NCI-H1417 treated with DMSO at 0.1 percent for 48 hours (cell line): ENCODE measurements at regions not wholly inside any gene's neighbourhood (a gene's known extent, or its start where the extent isn't known, plus 50 kb on each side); places are given as distances from the start of the nearest gene placed in this dataset.

Experiments used
- DNase-seq: peaks from one replicate; lab custom pipeline; 2025; lab: John Stamatoyannopoulos, UW

DNA sequence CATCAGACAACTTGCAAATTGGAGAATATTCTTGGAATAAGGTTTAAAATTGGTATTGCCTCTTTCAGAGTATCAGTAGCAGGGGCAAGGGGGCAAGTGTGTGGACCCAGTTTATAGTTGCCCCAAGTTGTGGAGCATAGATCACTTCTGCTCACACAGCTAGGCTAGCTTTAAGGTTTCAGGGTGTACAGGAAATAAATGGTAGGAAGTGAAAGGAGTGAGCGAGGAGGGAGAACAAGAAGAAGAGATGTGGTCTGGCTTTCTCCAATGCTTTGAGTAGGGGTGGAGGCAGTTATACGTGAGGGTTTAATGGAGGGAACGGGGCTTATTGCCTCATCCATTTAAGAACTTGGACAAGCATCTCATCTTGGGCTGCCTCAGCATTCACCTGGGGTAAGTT lies 290.0 kb upstream of the CFAP20DC start:
- no peak for DNase-seq

DNA sequence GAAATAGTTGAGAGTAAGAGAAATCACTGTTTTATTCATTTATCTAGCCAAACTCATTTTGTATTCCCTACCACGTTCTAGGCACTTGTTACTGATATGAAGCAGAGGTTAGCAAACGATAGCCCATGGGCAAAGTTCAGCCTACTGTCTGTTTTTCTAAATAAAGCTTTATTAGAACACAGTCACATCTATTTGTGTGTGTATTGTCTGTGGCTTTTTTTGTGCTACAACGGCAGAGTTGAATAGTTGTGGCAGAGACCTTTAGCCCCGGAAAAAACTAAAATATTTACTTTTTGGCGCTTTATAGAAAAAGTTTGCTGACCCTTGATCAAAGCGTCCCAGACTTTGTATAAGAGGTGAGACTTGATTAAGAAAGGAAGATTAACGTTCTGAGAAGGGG lies 289.1 kb upstream of the CFAP20DC start:
- no peak for DNase-seq

DNA sequence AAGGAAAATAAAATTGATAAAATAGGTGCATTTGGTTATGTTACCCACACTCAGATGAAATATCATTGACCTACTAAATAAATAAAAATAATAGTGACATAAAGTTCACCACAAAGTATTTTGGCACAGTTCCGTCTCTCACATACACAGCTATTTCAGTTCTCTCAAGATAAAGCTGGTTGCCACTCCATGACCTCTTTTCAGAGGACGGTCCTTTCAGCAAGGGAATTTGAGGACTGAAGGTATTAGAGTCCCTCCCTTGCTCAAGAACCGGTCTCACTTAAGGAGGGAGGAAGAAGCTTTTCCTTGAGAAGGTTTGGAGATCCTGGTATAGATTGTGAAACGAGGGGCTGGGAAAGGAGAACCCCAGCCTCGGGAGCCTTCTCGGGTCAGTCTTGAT lies 285.5 kb upstream of the CFAP20DC start:
- DNase-seq: no peak

DNA sequence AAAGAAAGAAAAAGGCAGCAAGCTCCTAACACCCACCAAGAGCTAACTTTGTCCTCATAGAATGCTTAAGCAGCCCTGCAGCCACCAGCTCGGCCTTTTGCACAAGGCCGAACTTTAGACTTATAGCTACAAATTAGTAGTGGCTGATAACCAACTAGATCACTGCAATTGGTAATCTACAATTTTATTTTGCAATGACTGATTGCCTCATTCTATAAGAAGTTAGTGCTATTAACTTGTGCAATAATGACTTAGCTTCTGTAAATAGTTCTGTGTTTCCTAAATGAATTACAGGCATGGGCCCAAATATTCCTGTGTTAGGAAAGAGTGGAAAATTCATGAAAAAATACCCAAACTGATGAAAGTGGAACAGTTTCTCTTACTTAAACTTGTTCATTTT lies 284.8 kb upstream of the CFAP20DC start:
- DNase-seq: no peak

DNA sequence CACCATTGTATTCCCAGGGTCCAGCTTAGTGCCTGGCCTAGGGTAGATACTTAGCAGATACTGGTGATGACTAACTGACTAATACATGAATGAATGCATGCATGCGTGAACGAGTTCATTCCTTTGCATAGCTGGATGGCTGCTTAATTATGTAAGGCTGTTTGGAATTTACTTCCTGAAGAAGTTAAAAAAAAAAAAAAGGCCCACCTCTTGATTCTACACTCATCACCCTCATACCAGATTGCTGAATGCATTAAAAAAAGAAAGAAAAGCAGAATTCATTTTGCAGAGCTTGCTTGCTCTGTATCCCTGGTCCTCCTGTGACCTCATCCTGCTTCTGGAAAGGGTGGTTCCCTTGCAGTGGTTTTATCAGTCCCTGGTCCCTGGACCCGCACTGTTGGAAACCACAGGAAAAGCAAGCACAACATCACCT lies 277.6 kb upstream of the CFAP20DC start:
- DNase-seq: no peak

DNA sequence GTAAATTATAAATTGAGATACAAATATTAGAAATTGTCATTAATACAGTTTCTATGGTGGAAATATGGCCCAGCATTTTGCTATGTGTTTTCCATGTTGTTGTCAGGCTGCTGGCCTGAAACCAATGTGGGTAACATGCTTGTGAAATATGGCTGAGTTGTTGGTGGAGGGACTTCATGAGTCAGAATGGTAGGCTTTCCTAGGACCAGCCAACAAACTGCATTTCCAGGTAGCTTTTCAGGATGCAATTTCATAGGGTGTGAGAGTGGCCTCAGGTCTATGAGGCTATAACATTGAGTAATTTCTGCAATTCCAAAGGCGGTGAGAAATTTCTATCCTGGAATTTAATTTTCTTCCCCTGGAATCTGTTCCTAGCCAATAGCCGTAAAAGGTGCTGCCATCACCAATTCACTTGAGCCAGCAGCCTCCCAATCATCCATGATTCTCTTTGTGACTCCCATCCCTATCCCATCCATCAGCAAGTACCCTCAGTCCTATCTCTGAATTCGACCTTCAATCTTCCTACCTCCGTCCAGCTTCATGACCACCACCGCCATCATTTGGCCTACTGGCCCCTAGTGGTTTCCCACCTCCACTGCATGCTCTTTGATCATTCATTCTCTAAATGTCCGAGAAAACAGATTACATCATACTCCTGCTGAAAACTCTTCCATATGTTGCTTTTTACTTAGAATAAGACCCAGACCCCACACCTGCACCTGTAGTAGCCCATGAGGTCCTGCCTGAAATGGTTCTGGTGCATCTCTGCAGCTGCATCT lies 276.6 kb upstream of the CFAP20DC start:
- no peak for DNase-seq

DNA sequence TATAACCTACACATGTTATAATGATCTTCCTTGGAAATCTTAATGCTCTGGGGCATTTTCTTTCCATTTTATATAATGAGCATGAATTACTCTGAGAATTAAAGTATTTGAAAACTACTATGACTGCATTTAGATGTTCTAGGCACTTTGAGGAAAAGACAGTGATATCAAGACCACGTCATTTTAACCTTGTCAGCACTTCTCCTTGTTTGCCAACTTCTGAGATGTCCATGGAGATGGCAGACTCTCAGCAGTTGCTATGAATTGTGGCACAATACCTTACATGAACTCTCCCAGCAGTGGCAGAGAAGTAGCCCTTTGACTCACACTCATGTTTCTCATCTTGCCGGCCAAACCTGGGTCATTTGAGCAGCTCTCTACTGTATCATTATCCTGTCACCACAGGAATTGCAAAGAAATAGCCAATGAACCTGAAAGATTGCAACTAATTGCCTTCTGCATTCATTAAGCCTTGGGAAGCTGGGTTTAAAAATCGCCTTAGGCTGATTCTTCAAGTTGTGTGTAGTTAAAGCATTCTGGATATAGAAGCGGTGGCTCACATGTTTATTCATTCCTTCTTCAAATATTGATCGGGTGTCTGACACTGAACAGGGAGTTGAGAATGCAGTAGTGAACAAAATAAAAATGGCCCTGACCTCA lies 272.2 kb upstream of the CFAP20DC start:
- no peak for DNase-seq

DNA sequence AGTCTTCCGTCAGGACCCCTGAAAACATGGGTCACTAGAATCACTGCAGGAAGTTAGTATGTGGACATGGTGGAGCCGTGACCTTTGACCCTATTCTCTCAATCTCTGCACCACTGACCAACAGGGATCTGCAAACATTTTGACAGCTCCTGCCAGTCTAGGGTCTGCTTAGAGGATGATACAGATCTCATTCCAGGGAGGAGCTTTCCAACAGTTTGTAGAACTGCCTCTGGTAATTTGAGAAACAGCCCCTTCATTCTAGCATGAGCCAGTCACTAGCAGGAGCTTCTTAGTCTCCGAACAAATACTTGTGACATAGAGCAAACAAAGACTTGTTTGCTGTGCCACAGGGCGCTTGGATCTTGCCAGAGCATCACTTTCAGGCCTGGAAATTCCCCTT lies 270.3 kb upstream of the CFAP20DC start:
- no peak for DNase-seq

DNA sequence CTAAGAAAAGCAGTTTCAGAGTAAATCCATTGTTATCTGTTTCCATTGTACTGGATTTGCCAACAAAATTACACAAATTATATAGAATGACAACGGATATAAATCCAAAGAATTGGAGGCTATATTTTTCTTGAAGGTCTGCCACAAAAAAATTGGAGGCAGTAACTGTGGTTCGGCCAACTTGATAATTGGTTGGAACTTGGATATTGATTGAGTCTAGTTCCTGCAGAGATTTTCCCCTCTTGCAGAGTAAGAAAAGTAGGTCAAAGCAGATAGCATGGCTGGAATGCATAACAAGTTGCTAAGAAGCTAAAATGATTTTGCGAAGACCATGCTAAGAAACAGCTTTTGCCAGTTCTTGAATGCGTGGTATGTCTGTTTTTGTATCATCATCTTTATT lies 269.6 kb upstream of the CFAP20DC start:
- no peak for DNase-seq

DNA sequence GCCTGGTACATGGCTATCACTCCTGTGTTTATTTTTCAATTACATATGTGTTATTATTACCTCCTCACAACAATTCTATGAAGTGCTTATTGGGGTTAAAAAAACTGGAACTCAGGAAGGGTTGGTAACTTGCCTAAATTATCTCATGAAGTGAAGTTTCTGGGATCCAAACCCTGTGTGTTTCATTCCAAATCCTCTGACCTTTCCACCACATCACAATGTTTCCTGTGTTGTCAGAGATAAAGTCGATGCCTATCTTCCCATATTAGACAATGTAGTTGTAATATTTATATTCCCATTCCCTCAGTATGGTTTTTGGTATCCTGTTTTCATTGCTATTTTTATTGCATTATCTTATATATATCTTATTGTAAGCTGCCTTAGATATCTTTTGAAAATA lies 269.1 kb upstream of the CFAP20DC start:
- DNase-seq: no peak

DNA sequence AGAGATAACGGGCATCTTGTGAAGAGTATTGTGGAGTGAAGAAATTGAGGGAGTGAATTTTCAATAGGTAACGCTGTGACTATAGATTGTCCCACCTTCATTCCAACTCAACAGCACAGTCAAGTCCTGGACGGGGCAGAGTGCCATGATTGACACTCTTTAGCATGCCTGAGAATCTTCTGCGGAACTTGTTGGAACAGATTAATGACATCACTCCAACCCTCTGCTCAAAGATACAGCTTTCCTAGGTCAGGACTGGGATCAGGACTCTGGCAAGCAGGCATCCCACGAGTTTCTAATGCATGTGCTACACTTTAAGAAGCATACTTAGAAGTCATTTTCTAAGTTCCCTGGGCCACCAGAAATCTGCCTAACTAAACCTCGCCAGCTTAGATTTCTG lies 267.6 kb upstream of the CFAP20DC start:
- no peak for DNase-seq

DNA sequence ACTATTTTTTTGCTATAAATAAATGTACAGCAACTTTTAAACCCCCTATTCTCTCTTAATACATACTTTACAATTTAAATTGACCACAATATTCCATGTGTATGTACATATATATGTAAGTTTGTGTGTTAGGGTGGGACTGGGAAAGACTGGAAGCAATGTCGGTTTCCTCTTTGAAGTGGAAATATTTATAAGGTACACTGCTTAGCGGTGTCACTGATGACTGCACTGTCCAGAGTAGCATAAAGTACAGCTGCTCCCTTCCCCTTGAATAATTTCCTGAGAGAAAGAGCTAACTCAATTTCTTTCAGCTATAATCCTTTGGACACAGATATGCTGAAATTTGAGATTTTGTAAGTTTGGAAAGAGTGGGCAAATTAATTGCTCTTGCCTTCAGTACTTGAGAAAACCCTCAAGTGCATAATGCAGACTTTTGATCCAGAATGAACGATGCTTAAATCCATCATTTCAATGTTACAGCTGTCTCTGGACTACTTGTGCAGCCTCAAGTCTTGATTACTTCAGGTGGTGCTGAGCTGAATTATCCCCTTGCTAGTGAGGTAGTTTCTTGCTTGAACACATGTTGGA lies 267.0 kb upstream of the CFAP20DC start:
- DNase-seq: no peak

DNA sequence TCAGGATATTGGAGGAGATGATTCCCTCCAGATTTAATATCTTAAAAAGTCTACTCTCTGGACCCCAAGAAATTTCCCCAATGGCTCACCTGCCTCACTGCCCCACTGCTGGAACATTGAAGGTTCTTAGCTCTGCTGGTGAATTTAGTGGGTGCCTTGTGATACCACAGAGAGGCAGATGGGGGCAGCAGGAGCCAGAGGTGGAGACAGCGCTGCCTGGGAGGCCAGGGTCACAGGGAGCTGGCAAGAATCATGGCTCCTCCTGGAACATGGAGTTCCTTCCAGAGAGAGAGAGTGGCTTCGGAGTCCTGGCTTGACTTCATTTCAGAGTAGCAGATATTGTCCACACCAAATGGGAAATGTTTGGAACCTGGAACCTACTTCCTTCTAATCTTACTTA lies 263.5 kb upstream of the CFAP20DC start:
- no peak for DNase-seq

DNA sequence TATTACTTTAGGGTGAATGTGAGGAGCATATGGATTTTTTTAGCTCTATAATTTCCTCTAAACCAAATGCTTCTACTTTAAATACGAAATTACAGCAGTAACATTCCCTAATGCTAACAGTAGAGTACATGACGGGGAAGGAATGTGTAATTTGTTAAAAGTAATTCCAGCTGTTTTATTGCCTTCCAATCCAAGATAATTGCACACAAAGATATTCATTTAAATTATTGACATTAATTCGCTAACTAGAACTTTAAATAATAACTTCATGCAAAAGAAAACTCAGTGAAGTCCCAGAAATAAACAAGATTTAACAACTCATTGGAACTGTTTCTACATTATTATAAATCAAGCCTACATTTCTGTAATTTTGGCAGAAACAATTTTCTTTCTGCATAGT lies 261.4 kb upstream of the CFAP20DC start:
- no peak for DNase-seq

DNA sequence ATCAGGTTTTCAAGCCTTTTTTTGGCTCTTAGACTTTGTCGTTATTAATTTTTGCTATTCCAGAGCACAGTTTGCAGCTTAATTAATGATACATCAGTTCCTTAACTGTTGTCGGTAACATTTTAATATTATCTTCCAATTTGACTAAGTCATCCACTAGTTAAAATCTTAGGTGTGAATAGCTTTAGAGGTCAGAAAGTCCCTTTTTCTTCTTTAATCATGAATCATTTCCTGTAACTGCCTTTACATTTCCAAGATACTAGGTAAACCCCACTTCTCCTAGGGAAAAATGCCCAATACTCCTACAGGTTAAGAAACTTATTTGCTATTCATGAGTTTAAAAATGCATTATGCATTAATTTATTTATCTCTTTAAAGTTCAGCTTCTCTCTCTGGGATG lies 260.9 kb upstream of the CFAP20DC start:
- no peak for DNase-seq

DNA sequence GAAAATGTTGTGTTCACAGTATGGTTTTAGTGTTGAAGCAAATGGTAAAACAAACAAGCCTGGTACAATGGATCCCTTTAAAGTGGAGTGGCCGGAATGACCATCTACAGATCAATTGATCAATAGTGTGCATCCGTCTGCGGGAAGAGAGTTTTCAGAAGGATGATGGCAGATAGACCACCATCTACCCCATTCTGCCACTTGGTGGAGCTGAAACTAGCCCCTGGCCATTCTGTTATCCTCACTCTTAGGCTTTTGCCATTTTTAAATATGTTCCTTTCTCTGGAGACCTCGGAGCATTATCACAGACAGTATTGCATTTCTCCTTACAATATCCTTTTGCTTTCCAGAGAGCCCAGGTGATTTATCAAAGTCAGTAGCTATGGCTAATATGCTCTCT lies 258.9 kb upstream of the CFAP20DC start:
- DNase-seq: no peak

DNA sequence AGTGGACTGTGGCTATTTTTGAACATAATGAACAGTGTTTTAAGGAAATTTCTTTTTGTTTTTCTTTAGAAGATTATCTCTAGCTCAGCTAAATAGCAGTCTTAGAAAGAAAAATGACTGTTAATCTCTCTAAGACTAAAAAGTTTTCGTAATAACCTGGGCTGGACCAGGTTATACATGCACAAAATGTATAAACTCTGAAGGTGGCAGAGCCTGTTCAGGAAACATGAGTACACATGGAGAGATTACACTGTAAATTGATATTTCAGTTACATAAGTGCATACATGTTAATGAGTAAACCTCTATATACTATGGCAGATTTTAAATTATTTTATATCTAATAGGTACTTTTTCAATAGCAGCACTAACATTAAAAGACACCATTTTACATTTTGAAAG lies 258.2 kb upstream of the CFAP20DC start:
- no peak for DNase-seq

DNA sequence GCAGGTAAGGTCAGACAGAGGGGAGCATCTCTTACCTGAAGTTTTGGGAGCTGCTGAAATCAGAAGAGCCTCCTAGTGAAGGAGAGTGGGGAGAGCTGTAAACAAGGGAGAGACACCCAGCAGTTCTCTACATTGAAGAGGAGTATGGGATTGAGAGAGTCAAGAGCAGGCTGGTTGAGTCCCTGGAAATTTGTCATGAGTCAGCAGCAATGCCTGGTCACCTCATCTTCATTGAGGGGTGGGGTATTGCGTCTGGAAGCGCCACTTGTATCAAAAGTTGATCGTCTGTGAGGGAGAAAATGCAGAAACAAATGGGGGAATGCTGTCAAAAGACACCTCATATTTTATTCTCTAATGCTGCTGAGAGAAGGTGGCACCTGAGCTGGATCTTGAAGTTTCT lies 256.6 kb upstream of the CFAP20DC start:
- DNase-seq: no peak

DNA sequence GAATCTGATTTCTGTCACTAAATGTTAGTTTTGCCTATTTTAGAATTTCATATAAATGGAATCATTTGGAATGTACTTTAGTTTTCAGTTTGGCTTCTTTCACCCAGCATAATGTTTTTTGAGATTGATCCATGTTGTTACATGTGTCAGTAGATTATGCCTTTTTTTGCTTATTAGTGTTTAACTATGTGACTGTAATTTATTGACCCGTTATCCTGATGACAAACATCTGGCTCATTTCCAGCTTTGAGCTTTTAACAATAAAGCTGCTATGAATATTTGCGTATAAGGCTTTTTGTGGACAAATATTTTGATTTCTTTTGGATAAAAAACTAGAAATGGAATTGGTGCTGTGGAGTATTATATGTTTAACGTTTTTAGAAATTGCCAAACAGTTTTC lies 254.5 kb upstream of the CFAP20DC start:
- DNase-seq: no peak

DNA sequence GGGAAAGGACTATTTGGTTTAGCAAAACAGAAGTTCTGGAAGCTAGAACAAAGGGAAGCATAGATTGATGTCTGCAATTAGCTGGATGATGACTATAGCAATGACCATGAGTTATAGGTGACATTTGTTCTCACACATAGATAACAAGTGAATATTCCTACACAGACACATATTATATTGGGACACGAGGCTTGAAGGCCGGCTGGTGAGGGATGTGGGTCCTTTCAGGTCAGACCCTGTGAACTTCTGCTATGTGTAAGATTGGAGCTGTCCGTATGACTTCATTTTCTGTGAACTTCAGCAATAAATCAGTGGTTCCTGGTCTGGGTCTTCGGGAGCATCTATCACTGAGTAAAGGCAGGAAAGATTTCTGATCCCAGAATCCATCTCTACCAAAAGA lies 253.6 kb upstream of the CFAP20DC start:
- DNase-seq: no peak

DNA sequence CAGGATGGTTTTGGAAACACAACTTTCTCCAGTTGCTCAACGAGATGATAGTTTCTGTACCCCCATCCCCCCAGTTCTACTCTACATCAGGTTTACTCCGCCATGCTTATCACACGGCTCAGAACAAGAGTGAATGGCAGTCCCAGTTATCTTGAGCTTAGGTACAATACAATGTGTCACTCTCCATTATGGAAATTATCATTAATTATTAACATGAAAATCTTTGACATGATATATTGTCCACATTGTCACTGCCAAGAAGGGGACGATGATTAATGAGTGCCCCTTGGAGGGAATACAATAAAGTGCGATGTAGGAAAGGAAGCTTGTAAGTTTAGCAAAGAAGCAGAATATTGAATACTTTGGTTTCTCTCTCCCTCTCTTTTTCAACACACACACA lies 252.6 kb upstream of the CFAP20DC start:
- no peak for DNase-seq

DNA sequence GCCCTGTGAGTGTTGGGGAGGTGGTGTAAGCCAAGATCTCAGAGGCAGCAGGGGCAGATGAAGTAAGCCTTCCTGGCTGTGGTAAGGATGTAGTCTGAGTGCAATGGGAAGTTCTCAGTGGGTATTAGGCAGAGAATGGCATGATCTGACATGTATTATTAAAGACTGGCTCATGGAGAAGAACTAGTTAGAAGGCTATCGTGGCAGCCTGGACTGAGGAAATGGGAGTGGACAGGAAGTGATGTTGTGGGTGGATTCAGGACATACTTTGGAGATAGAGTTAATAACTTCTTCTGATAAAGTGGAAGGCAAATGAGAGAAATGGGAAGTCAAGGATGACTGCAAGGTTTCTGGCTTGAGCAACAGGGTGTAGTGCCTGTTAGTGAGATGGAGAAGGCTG lies 250.9 kb upstream of the CFAP20DC start:
- no peak for DNase-seq

DNA sequence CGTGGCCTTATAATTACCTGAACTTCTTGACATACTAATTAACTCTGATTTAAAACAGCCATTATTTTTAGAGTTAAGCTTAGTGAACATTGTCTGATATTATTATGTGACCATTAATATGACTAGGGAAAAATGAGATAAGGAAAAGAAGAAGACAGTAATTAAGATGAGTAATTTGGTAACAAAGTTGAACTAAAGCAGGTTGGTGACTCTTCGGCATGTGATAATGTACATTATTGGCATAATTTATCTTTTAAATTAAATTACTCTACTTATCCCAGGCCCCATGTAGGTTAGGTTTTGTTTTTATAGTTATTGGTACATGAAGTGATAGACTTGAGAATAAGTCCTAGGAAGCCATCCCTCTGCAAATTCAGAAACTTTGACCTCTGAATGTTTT lies 249.7 kb upstream of the CFAP20DC start:
- DNase-seq: no peak

DNA sequence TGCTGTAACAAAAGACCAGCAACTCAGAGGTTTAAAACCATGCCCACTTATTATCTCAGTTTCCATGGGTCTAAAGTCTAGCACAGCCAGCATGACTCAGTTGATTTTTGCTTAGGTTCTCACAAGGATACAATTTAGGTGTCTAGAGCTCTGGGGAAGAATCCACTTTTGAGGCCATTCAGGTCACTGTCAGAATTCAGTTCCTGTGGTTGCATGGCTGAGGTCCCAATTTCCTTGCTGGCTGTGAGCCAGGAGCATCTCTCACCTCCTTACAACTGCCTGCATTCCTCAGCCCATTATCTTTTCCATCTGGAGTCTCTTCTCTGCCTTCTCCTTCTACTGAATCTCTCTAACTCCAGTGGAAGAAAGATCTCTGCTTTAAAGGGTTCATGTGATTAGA lies 240.5 kb upstream of the CFAP20DC start:
- no peak for DNase-seq
